ENCODE measurements at regions not wholly inside any gene's neighbourhood (a gene's known extent, or its start where the extent isn't known, plus 50 kb on each side); places are given as distances from the start of the nearest gene placed in this dataset.

DNA sequence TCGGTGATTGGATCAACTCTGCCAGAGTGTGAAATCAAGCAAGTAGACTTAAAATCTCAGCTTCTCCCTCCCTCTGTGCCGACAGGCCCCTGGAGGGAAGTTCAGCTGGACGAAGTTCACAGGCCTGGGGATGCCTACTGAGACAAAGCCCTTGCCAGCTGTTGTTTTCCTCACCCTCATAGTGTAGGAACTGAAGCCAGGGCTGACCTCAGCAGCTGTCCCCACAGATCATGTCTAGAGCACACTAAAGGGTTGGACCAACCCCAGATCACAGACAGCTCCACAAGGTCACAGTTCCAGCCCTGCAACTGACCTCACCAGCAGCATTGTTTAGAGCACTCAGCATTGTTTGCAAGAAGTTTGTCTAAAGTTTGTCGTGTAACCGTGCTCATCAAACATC is 261.9 kb upstream of the ECI2 start:
- TF ChIP-seq, protein P1, sequence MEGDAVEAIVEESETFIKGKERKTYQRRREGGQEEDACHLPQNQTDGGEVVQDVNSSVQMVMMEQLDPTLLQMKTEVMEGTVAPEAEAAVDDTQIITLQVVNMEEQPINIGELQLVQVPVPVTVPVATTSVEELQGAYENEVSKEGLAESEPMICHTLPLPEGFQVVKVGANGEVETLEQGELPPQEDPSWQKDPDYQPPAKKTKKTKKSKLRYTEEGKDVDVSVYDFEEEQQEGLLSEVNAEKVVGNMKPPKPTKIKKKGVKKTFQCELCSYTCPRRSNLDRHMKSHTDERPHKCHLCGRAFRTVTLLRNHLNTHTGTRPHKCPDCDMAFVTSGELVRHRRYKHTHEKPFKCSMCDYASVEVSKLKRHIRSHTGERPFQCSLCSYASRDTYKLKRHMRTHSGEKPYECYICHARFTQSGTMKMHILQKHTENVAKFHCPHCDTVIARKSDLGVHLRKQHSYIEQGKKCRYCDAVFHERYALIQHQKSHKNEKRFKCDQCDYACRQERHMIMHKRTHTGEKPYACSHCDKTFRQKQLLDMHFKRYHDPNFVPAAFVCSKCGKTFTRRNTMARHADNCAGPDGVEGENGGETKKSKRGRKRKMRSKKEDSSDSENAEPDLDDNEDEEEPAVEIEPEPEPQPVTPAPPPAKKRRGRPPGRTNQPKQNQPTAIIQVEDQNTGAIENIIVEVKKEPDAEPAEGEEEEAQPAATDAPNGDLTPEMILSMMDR (IDR thresholded peaks at IDR 0.05), result no peak
- TF ChIP-seq POLR2AphosphoS5 (IDR thresholded peaks at IDR 0.05), result no peak

Measured in stomach (tissue), 4 donors.